WTC11 (cell line): ENCODE measurements at regions not wholly inside any gene's neighbourhood (a gene's known extent, or its start where the extent isn't known, plus 50 kb on each side); places are given as distances from the start of the nearest gene placed in this dataset.

Experiments
- ATAC-seq: fragments of 200-7000 bp; cut with Tn5 transposase; 2 replicates; pipeline ENCODE4 v1.10.0; 2021; ENCODE audit warnings: mild to moderate bottlenecking, moderate library complexity
- CTCF ChIA-PET: fragments of 300-600 bp; sonication (Branson Sonifier 250); formaldehyde crosslinking; loops from one replicate; lab custom pipeline; 2021; ENCODE audit warnings: antibody characterized with exemption; lab: Charles Lee
- POLR2A ChIA-PET: fragments of 350-600 bp; sonication (Branson Sonifier 250); formaldehyde crosslinking; loops from one replicate; lab custom pipeline; 2021; ENCODE audit warnings: antibody characterized with exemption; lab: Charles Lee
- DNase-seq: peaks from one replicate; pipeline ENCODE4 v3.0.0; 2021; ENCODE audit warnings: low spot score
- H3K27ac Mint-ChIP-seq: 2 replicates; pipeline ENCODE4 v1.8.0; 2021; ENCODE audit warnings: mixed read lengths
- H3K27me3 Mint-ChIP-seq: 2 replicates; pipeline ENCODE4 v1.8.0; 2021; ENCODE audit warnings: low read depth, mild to moderate bottlenecking, moderate library complexity, mixed read lengths
- H3K36me3 Mint-ChIP-seq: 2 replicates; pipeline ENCODE4 v1.8.0; 2021; ENCODE audit warnings: mixed read lengths
- H3K4me1 Mint-ChIP-seq: 2 replicates; pipeline ENCODE4 v1.8.0; 2022; ENCODE audit warnings: mixed read lengths
- H3K4me3 Mint-ChIP-seq: 2 replicates; pipeline ENCODE4 v1.8.0; 2021; ENCODE audit warnings: mild to moderate bottlenecking, moderate library complexity, mixed read lengths
- H3K9me3 Mint-ChIP-seq: 2 replicates; pipeline ENCODE4 v1.8.0; 2021; ENCODE audit warnings: mixed read lengths
- ATF1 ChIP-seq: sonication (generic); formaldehyde crosslinking; IDR thresholded peaks from 2 replicates; pipeline ENCODE4 v1.8.1; 2023; ENCODE audit warnings: mild to moderate bottlenecking, moderate library complexity, missing genetic modification reagents
- CBFB ChIP-seq: sonication (generic); formaldehyde crosslinking; IDR thresholded peaks from 2 replicates; pipeline ENCODE4 v1.8.1; 2022; ENCODE audit warnings: mild to moderate bottlenecking, low read depth, missing genetic modification reagents
- ELF4 ChIP-seq: sonication (generic); formaldehyde crosslinking; IDR thresholded peaks from 2 replicates; pipeline ENCODE4 v1.8.1; 2022; ENCODE audit warnings: low read depth, mild to moderate bottlenecking, moderate library complexity, missing genetic modification reagents
- FOXJ3 ChIP-seq: sonication (generic); formaldehyde crosslinking; IDR thresholded peaks from 2 replicates; pipeline ENCODE4 v1.9.0; 2021; ENCODE audit warnings: missing genetic modification reagents, mild to moderate bottlenecking, borderline replicate concordance
- IRF2 ChIP-seq: sonication (generic); formaldehyde crosslinking; IDR thresholded peaks from 2 replicates; pipeline ENCODE4 v1.8.0; 2022; ENCODE audit warnings: low read depth, missing genetic modification reagents, borderline replicate concordance
- NFYB ChIP-seq: sonication (generic); formaldehyde crosslinking; conservative IDR thresholded peaks from 2 replicates; pipeline ENCODE4 v1.8.0; 2022; ENCODE audit warnings: low read depth, missing genetic modification reagents
- RORB ChIP-seq: fragments of 250-450 bp; sonication (Bioruptor Pico); IDR thresholded peaks from 2 replicates; pipeline ENCODE4 v1.9.0; 2021; ENCODE audit warnings: mild to moderate bottlenecking
- SOX15 ChIP-seq: fragments of 250-450 bp; sonication (Bioruptor Pico); IDR thresholded peaks from 2 replicates; pipeline ENCODE4 v1.9.0; 2021; ENCODE audit warnings: mild to moderate bottlenecking
- TP53 ChIP-seq: sonication (generic); formaldehyde crosslinking; IDR thresholded peaks from 2 replicates; pipeline ENCODE4 v1.8.1; 2023; ENCODE audit warnings: mild to moderate bottlenecking, missing genetic modification reagents
- ZNF317 ChIP-seq: sonication (generic); formaldehyde crosslinking; IDR thresholded peaks from 2 replicates; pipeline ENCODE4 v1.8.1; 2023; ENCODE audit warnings: low read depth, mild to moderate bottlenecking, moderate library complexity, missing genetic modification reagents, borderline replicate concordance
- ZNF423 ChIP-seq: fragments of 250-450 bp; sonication (Bioruptor Pico); IDR thresholded peaks from 2 replicates; pipeline ENCODE4 v2.1.2; 2022; ENCODE audit warnings: mild to moderate bottlenecking, moderate library complexity
- TF ChIP-seq, protein P1 (sequence below): fragments of 250-450 bp; sonication (Bioruptor Pico); IDR thresholded peaks from 2 replicates; pipeline ENCODE4 v1.9.0; 2021; ENCODE audit warnings: moderate library complexity, mild to moderate bottlenecking, inconsistent platforms, borderline replicate concordance
- TF ChIP-seq, protein P2 (sequence below): sonication (generic); formaldehyde crosslinking; IDR thresholded peaks from 2 replicates; pipeline ENCODE4 v1.8.1; 2023; ENCODE audit warnings: mild to moderate bottlenecking, missing genetic modification reagents
- TF ChIP-seq, protein P3 (sequence below): sonication (generic); formaldehyde crosslinking; IDR thresholded peaks from 2 replicates; pipeline ENCODE4 v1.8.0; 2023; ENCODE audit warnings: mild to moderate bottlenecking, missing genetic modification reagents
- TF ChIP-seq, protein P4 (sequence below): sonication (generic); formaldehyde crosslinking; IDR thresholded peaks from 2 replicates; pipeline ENCODE4 v1.8.1; 2022; ENCODE audit warnings: mild to moderate bottlenecking, moderate library complexity, missing genetic modification reagents
- TF ChIP-seq, protein P5 (sequence below): sonication (generic); formaldehyde crosslinking; IDR thresholded peaks from 2 replicates; pipeline ENCODE4 v1.8.0; 2022; ENCODE audit warnings: mild to moderate bottlenecking, missing genetic modification reagents
- TF ChIP-seq, protein P6 (sequence below): sonication (generic); formaldehyde crosslinking; IDR thresholded peaks from 2 replicates; pipeline ENCODE4 v1.8.1; 2022; ENCODE audit warnings: mild to moderate bottlenecking, missing genetic modification reagents, moderate library complexity, borderline replicate concordance
- TF ChIP-seq, protein P7 (sequence below): sonication (generic); formaldehyde crosslinking; IDR thresholded peaks from 2 replicates; pipeline ENCODE4 v1.8.1; 2023; ENCODE audit warnings: mild to moderate bottlenecking, missing genetic modification reagents, moderate library complexity

DNA sequence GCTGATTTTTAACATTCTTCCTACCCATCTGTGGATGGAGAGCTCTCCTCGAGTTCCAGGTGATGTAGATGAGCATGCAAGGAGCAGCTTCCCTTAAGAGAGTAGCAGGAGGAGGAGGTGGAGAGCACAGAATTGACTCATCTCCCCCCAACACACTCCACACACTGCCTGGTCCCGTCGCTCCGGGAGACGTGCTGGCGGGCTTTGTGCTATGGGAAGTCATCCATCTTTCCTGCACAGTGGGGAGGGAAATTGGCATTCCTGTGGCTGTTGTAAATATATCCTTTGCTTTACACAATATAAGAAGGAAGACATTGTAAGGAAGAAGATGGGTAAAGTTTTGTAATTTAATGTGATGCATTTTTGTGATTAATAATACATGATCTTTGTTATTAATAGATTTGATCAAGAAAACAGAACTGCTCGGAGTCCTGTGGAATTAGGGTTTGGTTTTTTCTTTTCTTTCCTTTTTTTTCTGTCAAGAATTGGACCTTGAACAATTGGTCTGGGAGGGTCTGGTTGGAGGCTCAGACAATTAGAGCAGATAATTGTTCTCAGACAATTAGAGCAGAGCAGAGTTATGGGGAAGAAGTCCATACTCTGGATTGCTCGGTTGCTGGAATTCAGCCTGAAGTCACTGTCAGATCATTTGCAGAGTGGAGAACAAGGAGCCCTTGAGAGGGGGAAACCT, 297.8 kb downstream of the GADD45G start:
- Mint-ChIP-seq H3K27ac (no peak overlapping the region), H3K27me3 (no peaks in the 10 kb centered on the region), H3K4me1 (peaks cover 22% of the 10 kb centered on the region), H3K9me3 (no peaks in the 10 kb centered on the region), H3K4me3 (no peak overlapping the region), H3K36me3 (no peaks in the 10 kb centered on the region)
- POLR2A ChIA-PET, result no interaction called here
- CTCF ChIA-PET, result interaction anchor here (0.6 kb wide), 1 partner anchor 108 kb away, joined by 3 read pairs; no protein-coding TSS in a partner anchor
- ATAC-seq (no peak), DNase-seq (no peak)
- TF ChIP-seq IRF2 (CRISPR knock-in tag) (no peak), TP53 (no peak), SOX15 (CRISPR knock-in tag) (no peak), ATF1 (no peak), CBFB (CRISPR knock-in tag) (no peak), ZNF317 (CRISPR knock-in tag) (no peak), FOXJ3 (CRISPR knock-in tag) (no peak), NFYB (no peak), RORB (CRISPR knock-in tag) (no peak), ELF4 (CRISPR knock-in tag) (no peak), ZNF423 (no peak)
- TF ChIP-seq, protein P1, sequence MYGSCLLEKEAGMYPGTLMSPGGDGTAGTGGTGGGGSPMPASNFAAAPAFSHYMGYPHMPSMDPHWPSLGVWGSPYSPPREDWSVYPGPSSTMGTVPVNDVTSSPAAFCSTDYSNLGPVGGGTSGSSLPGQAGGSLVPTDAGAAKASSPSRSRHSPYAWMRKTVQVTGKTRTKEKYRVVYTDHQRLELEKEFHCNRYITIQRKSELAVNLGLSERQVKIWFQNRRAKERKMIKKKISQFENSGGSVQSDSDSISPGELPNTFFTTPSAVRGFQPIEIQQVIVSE (CRISPR knock-in tag), result no peak
- TF ChIP-seq, protein P2, sequence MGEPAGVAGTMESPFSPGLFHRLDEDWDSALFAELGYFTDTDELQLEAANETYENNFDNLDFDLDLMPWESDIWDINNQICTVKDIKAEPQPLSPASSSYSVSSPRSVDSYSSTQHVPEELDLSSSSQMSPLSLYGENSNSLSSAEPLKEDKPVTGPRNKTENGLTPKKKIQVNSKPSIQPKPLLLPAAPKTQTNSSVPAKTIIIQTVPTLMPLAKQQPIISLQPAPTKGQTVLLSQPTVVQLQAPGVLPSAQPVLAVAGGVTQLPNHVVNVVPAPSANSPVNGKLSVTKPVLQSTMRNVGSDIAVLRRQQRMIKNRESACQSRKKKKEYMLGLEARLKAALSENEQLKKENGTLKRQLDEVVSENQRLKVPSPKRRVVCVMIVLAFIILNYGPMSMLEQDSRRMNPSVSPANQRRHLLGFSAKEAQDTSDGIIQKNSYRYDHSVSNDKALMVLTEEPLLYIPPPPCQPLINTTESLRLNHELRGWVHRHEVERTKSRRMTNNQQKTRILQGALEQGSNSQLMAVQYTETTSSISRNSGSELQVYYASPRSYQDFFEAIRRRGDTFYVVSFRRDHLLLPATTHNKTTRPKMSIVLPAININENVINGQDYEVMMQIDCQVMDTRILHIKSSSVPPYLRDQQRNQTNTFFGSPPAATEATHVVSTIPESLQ (CRISPR knock-in tag), result no peak
- TF ChIP-seq, protein P3, sequence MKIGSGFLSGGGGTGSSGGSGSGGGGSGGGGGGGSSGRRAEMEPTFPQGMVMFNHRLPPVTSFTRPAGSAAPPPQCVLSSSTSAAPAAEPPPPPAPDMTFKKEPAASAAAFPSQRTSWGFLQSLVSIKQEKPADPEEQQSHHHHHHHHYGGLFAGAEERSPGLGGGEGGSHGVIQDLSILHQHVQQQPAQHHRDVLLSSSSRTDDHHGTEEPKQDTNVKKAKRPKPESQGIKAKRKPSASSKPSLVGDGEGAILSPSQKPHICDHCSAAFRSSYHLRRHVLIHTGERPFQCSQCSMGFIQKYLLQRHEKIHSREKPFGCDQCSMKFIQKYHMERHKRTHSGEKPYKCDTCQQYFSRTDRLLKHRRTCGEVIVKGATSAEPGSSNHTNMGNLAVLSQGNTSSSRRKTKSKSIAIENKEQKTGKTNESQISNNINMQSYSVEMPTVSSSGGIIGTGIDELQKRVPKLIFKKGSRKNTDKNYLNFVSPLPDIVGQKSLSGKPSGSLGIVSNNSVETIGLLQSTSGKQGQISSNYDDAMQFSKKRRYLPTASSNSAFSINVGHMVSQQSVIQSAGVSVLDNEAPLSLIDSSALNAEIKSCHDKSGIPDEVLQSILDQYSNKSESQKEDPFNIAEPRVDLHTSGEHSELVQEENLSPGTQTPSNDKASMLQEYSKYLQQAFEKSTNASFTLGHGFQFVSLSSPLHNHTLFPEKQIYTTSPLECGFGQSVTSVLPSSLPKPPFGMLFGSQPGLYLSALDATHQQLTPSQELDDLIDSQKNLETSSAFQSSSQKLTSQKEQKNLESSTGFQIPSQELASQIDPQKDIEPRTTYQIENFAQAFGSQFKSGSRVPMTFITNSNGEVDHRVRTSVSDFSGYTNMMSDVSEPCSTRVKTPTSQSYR (CRISPR knock-in tag), result no peak
- TF ChIP-seq, protein P4, sequence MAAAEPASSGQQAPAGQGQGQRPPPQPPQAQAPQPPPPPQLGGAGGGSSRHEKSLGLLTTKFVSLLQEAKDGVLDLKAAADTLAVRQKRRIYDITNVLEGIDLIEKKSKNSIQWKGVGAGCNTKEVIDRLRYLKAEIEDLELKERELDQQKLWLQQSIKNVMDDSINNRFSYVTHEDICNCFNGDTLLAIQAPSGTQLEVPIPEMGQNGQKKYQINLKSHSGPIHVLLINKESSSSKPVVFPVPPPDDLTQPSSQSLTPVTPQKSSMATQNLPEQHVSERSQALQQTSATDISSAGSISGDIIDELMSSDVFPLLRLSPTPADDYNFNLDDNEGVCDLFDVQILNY (CRISPR knock-in tag), result no peak
- TF ChIP-seq, protein P5, sequence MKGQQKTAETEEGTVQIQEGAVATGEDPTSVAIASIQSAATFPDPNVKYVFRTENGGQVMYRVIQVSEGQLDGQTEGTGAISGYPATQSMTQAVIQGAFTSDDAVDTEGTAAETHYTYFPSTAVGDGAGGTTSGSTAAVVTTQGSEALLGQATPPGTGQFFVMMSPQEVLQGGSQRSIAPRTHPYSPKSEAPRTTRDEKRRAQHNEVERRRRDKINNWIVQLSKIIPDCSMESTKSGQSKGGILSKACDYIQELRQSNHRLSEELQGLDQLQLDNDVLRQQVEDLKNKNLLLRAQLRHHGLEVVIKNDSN (CRISPR knock-in tag), result no peak
- TF ChIP-seq, protein P6, sequence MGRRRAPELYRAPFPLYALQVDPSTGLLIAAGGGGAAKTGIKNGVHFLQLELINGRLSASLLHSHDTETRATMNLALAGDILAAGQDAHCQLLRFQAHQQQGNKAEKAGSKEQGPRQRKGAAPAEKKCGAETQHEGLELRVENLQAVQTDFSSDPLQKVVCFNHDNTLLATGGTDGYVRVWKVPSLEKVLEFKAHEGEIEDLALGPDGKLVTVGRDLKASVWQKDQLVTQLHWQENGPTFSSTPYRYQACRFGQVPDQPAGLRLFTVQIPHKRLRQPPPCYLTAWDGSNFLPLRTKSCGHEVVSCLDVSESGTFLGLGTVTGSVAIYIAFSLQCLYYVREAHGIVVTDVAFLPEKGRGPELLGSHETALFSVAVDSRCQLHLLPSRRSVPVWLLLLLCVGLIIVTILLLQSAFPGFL (CRISPR knock-in tag), result no peak

DNA sequence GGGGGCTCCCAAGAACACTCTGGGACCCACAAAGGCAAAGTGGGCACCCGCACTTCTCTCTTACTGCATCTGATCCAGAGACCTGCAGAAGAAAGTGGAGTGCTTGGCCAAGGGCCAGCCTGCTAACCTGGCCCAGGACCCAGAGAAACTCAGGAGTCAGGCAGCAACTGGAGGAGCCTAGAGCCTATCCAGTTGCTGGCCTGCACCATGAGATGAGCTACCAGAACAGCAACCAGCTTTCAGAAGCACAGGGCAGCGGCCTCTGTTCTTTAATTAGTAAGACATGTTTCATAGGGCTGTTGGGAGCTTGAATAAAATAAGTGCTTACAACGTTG, 298.3 kb downstream of the GADD45G start:
- Mint-ChIP-seq H3K9me3 (no peaks in the 10 kb centered on the region), H3K4me1 (peaks cover 22% of the 10 kb centered on the region), H3K4me3 (no peak overlapping the region), H3K36me3 (no peaks in the 10 kb centered on the region)
- ATAC-seq, result no peak
- ChIA-PET POLR2A (no interaction called here), CTCF (no interaction called here)
- DNase-seq, result no peak
- TF ChIP-seq, protein P7, sequence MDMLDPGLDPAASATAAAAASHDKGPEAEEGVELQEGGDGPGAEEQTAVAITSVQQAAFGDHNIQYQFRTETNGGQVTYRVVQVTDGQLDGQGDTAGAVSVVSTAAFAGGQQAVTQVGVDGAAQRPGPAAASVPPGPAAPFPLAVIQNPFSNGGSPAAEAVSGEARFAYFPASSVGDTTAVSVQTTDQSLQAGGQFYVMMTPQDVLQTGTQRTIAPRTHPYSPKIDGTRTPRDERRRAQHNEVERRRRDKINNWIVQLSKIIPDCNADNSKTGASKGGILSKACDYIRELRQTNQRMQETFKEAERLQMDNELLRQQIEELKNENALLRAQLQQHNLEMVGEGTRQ, result no peak
- TF ChIP-seq, all 79 proteins: peak for 0
- Mint-ChIP-seq H3K27ac (no peak overlapping the region), H3K27me3 (no peaks in the 10 kb centered on the region)
